ENCODE measurements at regions not wholly inside any gene's neighbourhood (a gene's known extent, or its start where the extent isn't known, plus 50 kb on each side); places are given as distances from the start of the nearest gene placed in this dataset.

- DNase-seq: no peak
Measured at GRCh38 chr1:191851799-191852595, 306.3 kb upstream of the RGS18 start.

GRCh38 chr1:191852907-191853306, 305.4 kb upstream of the RGS18 start:
- no peak for DNase-seq

DNA sequence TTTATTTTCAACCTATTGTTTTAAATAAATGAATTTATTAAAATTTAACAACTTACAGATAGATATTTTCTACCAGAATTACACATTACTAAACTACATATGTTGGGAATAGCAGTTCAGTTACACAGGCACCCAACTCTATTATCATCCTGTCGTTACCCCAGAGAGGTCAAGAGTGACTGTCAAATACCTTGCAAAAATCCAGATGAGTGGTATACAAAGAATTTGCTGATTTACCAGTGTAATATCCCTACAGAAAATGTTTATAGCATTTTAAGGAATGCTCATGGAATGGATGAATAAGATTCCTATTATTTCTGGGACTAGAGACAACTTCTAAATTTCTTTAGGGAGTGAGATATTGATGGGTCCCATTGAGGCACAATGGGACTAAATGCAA, 300.7 kb upstream of the RGS18 start:
- no peak for DNase-seq

GRCh38 chr1:191865479-191865878, 292.8 kb upstream of the RGS18 start:
- no peak for DNase-seq

GRCh38 chr1:191866155-191866554, 292.1 kb upstream of the RGS18 start:
- no peak for DNase-seq

GRCh38 chr1:191869790-191870312, 288.4 kb upstream of the RGS18 start:
- no peak for DNase-seq

DNA sequence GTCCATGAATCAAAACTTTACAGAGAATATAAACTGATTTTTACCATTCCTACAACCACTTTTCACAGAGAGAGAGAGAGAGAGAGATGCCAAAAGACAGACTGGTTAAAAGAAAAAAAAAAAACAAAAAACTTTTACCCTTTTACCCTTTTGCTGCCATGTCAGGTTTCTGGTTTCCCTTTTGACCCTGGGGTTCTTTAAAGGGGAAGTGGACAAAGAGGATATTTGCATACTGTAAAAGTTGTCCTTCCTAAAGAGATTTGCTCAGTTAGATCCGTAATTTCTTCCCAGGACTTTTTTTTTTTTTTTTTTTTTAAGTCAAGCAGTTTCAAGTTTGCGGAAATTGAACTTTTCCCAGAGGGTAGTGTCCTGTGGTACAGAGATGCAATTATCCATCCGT, 287.8 kb upstream of the RGS18 start:
- DNase-seq: no peak

- DNase-seq: no peak
Measured at GRCh38 chr1:191875994-191876393, 282.3 kb upstream of the RGS18 start.

GRCh38 chr1:191876631-191877030, 281.6 kb upstream of the RGS18 start:
- no peak for DNase-seq

GRCh38 chr1:191882870-191883269, 275.4 kb upstream of the RGS18 start:
- no peak for DNase-seq

DNA sequence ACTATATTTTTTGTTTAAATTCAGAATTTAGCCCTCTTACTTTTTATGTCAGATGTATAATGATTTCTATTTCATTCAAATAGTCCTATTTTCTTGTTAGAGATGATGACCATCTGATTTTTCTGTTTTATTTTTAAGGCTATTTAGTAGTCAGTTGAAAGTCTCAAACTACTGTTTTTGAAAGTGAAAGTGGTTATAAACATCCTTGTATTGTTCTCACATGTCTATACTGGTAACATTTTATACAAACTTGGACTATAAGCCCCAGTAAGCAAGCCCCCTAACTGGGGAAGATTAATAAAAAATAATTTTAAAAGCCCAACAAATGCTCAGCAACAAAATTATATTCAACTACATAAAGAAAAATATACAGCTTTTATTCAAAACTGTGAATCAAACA, 271.3 kb upstream of the RGS18 start:
- no peak for DNase-seq

DNA sequence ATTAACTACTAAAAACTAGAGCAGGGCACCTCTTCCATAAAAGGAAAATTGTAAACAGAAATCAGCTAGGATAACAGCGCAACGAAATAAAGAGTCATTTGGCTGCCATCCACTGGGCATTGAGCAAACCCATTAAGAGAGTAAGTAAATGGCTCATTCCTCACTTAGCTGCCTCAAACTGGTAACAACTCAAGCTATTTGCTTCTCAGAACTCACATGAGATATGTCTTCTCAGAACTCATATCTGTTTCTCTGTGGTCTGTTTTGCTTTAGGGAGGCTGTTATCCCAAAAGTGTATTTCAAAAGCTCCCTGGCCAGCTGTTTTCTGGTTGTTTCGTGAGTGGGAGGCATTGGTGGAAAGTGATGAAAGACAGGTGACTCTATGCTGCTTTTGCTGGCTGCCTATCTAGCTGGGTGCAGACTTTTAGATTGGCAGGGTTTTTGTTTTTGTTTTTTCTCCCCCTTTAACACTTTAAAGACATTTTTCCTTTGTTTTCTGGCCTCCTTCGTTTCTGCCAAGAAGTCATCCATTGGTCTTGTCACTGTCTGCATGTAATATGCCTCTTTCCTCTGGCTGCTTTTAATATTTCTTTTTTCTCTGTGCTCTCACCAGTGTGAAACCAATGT, 269.2 kb upstream of the RGS18 start:
- no peak for DNase-seq

DNA sequence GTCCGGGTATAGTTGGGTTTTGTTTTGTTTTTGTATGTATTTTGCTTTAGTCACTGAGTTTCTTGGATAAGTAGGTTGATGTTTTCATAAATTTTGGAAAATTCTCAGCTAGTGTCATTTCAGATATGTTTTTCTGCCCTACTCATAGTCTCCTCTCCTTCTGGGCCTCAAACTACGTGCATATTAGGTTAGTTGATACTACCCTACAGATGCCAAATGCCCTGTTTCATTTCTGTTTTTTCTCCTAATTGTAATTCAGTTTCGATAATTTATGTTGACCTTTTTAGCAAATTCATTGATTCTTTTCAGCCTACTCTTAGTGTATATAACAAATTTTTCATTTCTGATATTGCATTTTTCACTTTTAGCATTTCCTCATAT, 268.6 kb upstream of the RGS18 start:
- DNase-seq: no peak

DNA sequence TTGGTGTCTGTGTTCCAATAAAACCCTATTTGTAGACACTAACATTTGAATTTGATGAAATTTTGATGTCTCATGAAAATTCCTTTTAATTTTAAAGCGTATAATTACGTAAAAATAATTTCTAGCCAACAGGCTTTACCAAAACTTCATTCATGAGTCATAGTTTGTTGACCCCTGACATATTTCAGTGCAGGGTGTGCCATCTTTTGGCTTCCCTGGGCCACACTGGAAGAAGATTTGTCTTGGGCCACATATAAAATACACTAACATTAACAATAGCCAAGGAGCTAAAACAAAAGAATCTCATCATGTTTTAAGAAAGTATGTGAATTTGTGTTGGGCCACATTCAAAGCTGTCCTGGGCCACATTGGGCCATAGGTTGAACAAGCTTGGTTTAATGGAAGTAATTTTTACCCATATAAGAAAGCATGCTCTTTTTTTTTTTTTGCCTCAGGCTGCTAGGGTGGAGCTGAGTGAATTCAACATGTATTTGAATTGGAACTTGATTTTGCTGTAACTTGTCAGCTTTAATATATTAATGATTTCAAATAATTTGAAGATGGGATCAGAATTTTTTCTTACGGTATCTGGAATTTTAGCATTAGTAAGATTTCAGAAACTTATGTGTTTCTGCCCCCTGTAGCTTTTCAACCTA, 267.7 kb upstream of the RGS18 start:
- no peak for DNase-seq

- DNase-seq: no peak
Measured at GRCh38 chr1:191892716-191893115, 265.5 kb upstream of the RGS18 start.

- no peak for DNase-seq
Measured at GRCh38 chr1:191895049-191895448, 263.2 kb upstream of the RGS18 start.

- DNase-seq: no peak
Measured at GRCh38 chr1:191895462-191896058, 262.7 kb upstream of the RGS18 start.

- no peak for DNase-seq
Measured at GRCh38 chr1:191897134-191897533, 261.1 kb upstream of the RGS18 start.

- DNase-seq: no peak
Measured at GRCh38 chr1:191901651-191902050, 256.6 kb upstream of the RGS18 start.

DNA sequence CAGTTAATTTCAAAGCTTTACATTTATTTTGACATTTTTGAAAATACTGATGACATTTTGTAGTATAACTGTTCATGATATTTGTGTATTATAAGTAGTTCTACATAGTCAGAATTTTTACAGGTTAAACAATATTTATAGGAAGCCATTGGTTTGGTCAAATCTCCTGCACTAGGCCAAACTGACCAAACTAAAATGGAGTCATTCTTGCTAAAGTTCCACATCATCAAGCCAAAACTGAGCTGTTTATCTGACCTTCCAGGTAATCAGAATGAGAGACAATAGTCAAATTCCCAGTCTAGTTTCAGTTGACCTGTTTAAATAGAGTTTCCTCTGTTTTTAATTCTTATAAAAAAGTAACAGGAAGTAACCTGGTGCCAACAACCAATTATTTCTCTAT, 253.3 kb upstream of the RGS18 start:
- no peak for DNase-seq

- no peak for DNase-seq
Measured at GRCh38 chr1:191905781-191906180, 252.5 kb upstream of the RGS18 start.

DNA sequence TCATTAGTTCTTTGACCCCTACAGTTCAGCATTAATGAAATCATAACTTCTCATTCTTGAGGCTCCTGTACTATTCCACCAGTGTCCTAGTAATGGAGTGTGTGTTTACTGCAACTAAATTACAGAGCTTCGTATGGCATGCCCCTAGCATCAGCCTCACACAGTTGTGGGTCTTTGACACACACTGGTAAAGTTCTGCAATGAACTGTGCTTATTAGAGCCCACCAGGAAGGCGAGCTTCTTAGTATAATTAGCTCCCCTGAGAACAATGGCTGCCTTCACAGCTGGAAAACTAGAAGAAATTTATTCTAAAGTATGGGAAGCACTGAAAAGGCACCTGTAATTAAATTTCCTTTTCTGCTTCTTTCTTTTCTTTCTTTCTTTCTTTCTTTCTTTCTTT, 251.1 kb upstream of the RGS18 start:
- no peak for DNase-seq

DNA sequence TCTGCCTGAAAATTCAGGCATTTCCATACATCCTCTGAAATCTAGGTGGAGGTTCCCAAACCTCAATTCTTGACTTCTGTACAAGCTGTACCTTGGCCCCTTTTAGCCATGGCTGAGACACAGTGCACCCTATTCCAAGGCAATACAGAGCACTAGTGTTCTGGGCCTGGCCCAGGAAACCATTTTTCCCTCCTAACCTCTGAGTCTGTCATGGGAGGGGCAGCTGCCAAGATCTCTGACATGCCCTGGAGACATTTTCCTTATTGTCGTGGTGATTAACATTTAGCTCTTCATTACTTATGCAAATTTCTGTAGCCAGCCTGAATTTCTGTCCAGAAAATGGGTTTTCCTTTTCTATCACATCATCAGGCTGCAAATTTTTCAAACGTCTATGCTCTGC, 248.0 kb upstream of the RGS18 start:
- no peak for DNase-seq

GRCh38 chr1:191912517-191912916, 245.7 kb upstream of the RGS18 start:
- no peak for DNase-seq

Measured in NCI-H1694 treated with DMSO at 0.1 percent for 48 hours (cell line).